GM19351 (cell line): ENCODE measurements at regions not wholly inside any gene's neighbourhood (a gene's known extent, or its start where the extent isn't known, plus 50 kb on each side); places are given as distances from the start of the nearest gene placed in this dataset.
"Not testable (repeated sequence)": the region's sequence is repeated elsewhere in the genome, so short reads cannot be mapped to it uniquely, and the experiment has no call there.

ENCODE experiments used
- ATAC-seq: cut with Tn5 transposase; IDR thresholded peaks from one replicate; pipeline ENCODE4 v1.9.1; 2021; ENCODE audit warnings: mild to moderate bottlenecking, moderate library complexity; ENCODE audit not compliant: unreplicated experiment

GRCh38 chr6:125354649-125355048, 52.9 kb upstream of the HDDC2 start:
- ATAC-seq, result no peak

- ATAC-seq, result peak; percentile 57
Observed at GRCh38 chr6:125356884-125357283, 55.1 kb upstream of the HDDC2 start.

GRCh38 chr6:125357515-125358256, 55.9 kb upstream of the HDDC2 start:
- peak; percentile 83 for ATAC-seq

- no peak for ATAC-seq
Observed at GRCh38 chr6:125358898-125359297, 57.1 kb upstream of the HDDC2 start.

GRCh38 chr6:125361868-125362267, 60.1 kb upstream of the HDDC2 start:
- ATAC-seq, result no peak

GRCh38 chr6:125363039-125363823, 61.5 kb upstream of the HDDC2 start:
- ATAC-seq, result peak; percentile 42

GRCh38 chr6:125363824-125364165, 62.0 kb upstream of the HDDC2 start:
- ATAC-seq, result peak; percentile 4

GRCh38 chr6:125365230-125365629, 63.5 kb upstream of the HDDC2 start:
- ATAC-seq, result no peak

- ATAC-seq, result no peak
Observed at GRCh38 chr6:125367036-125367782, 65.4 kb upstream of the HDDC2 start.

- no peak for ATAC-seq
Observed at GRCh38 chr6:125370343-125370742, 68.6 kb upstream of the HDDC2 start.

- ATAC-seq, result no peak
Observed at GRCh38 chr6:125375013-125375412, 73.2 kb upstream of the HDDC2 start.

GRCh38 chr6:125375821-125376220, 74.1 kb upstream of the HDDC2 start:
- no peak for ATAC-seq

GRCh38 chr6:125377621-125378020, 75.9 kb upstream of the HDDC2 start:
- ATAC-seq, result no peak

- no peak for ATAC-seq
Observed at GRCh38 chr6:125379174-125379573, 77.4 kb upstream of the HDDC2 start.

GRCh38 chr6:125380474-125380873, 78.7 kb upstream of the HDDC2 start:
- no peak for ATAC-seq

GRCh38 chr6:125386337-125386736, 84.6 kb upstream of the HDDC2 start:
- not testable (repeated sequence) for ATAC-seq

GRCh38 chr6:125392682-125393081, 90.9 kb upstream of the HDDC2 start:
- peak; percentile 77 for ATAC-seq

- ATAC-seq, result peak; percentile 67
Observed at GRCh38 chr6:125393449-125393858, 91.7 kb upstream of the HDDC2 start.

GRCh38 chr6:125406741-125407140, 105.0 kb upstream of the HDDC2 start:
- ATAC-seq, result no peak

- ATAC-seq, result no peak
Observed at GRCh38 chr6:125414507-125414906, 112.7 kb upstream of the HDDC2 start.

GRCh38 chr6:125415913-125416312, 114.1 kb upstream of the HDDC2 start:
- no peak for ATAC-seq

- no peak for ATAC-seq
Observed at GRCh38 chr6:125421836-125422235, 120.1 kb upstream of the HDDC2 start.
